ENCODE measurements at regions not wholly inside any gene's neighbourhood (a gene's known extent, or its start where the extent isn't known, plus 50 kb on each side); places are given as distances from the start of the nearest gene placed in this dataset.

GRCh38 chr12:107963635-107964034 lies 165.5 kb upstream of the WSCD2 start:
- no peak for ATAC-seq (ENCODE audit: low read depth)
- intact Hi-C loops (cut with micrococcal nuclease) = no loop called here

GRCh38 chr12:107967170-107967569 lies 161.9 kb upstream of the WSCD2 start:
- intact Hi-C loops (cut with micrococcal nuclease) = no loop called here
- H3K4me3 Mint-ChIP-seq = no peak overlapping the region

More at GRCh38 chr12:107963635-107964034, 165.5 kb upstream of the WSCD2 start:
- H3K79me2 ChIP-seq (ENCODE audit: control insufficient read depth, insufficient read depth, low read length) = no peaks in the 10 kb centered on the region
- peaks cover 18% of the 10 kb centered on the region for H3K27me3 Mint-ChIP-seq
- no peak overlapping the region for H3K27ac ChIP-seq (ENCODE audit: low read length in 2 of 2)
- ChIA-PET POLR2A (no interaction called here), CTCF (no interaction called here)
- peaks cover 0 to 3% (median 0%) of the 10 kb centered on the region in 4 experiments for H3K27me3 ChIP-seq (replicated peaks in 1 of 4; ENCODE audit: control extremely low read depth in 1 of 4, control insufficient read depth in 3 of 4, insufficient read depth in 4 of 4, low read length in 3 of 4)
- no peak overlapping the region for H3K4me2 ChIP-seq (replicated peaks; ENCODE audit: low read depth, low read length, poor library complexity, severe bottlenecking)
- no peak for DNase-seq
- no peak overlapping the region for H3K4me3 ChIP-seq (ENCODE audit: control extremely low read depth in 1 of 5, extremely low read depth in 1 of 5, insufficient read depth in 1 of 5, low read depth in 2 of 5, low read length in 4 of 5)
- TF ChIP-seq EZH2 (IDR thresholded peaks at IDR 0.05; ENCODE audit: borderline replicate concordance, insufficient read depth, low read depth, low read length, poor library complexity, severe bottlenecking) = no peak
- no peak for TF ChIP-seq CTCF (IDR thresholded peaks at IDR 0.05)
- no peaks in the 10 kb centered on the region for H4K20me1 ChIP-seq (ENCODE audit: control insufficient read depth, insufficient read depth, low read length, poor library complexity, severe bottlenecking)
- H2AFZ ChIP-seq (ENCODE audit: insufficient read depth, low read depth, low read length, poor library complexity, severe bottlenecking) = no peak overlapping the region
- no peaks in the 10 kb centered on the region for H3K9me3 Mint-ChIP-seq (ENCODE audit: insufficient read depth)
- H3K4me1 ChIP-seq (ENCODE audit: control insufficient read depth in 2 of 2, insufficient read depth in 2 of 2, low read length in 2 of 2) = no peaks in the 10 kb centered on the region
- H3K4me1 Mint-ChIP-seq = no peaks in the 10 kb centered on the region
- 58% methylated on average over 3 of the region's 6 CpGs for WGBS (ENCODE audit: insufficient coverage)
- H3K4me3 Mint-ChIP-seq = no peak overlapping the region
- H3K36me3 ChIP-seq (replicated peaks in 1 of 2; ENCODE audit: control extremely low read depth in 1 of 2, control insufficient read depth in 1 of 2, extremely low read depth in 1 of 2, insufficient read depth in 2 of 2, low read length in 1 of 2) = no peaks in the 10 kb centered on the region
- no peak overlapping the region for H3K9ac ChIP-seq (ENCODE audit: low read length)
- peaks cover 0 to 2% (median 0%) of the 10 kb centered on the region in 3 donors for H3K9me3 ChIP-seq (ENCODE audit: control extremely low read depth in 1 of 3, control insufficient read depth in 2 of 3, insufficient read depth in 1 of 3, low read length in 2 of 3)
- no peak overlapping the region for H3K27ac Mint-ChIP-seq

More at GRCh38 chr12:107967170-107967569, 161.9 kb upstream of the WSCD2 start:
- 93% methylated on average over 3 of the region's 4 CpGs for WGBS (ENCODE audit: insufficient coverage)
- TF ChIP-seq EZH2 (IDR thresholded peaks at IDR 0.05; ENCODE audit: borderline replicate concordance, insufficient read depth, low read depth, low read length, poor library complexity, severe bottlenecking) (no peak), CTCF (IDR thresholded peaks at IDR 0.05) (no peak)
- Histone ChIP-seq H3K27me3 (replicated peaks in 1 of 4; ENCODE audit: control extremely low read depth in 1 of 4, control insufficient read depth in 3 of 4, insufficient read depth in 4 of 4, low read length in 3 of 4) (peaks cover 0 to 3% (median 0%) of the 10 kb centered on the region in 4 experiments), H3K27ac (ENCODE audit: low read length in 2 of 2) (no peak overlapping the region), H2AFZ (ENCODE audit: insufficient read depth, low read depth, low read length, poor library complexity, severe bottlenecking) (no peak overlapping the region), H3K9ac (ENCODE audit: low read length) (no peak overlapping the region), H3K9me3 (ENCODE audit: control extremely low read depth in 1 of 3, control insufficient read depth in 2 of 3, insufficient read depth in 1 of 3, low read length in 2 of 3) (no peaks in the 10 kb centered on the region), H3K79me2 (ENCODE audit: control insufficient read depth, insufficient read depth, low read length) (no peaks in the 10 kb centered on the region), H3K4me3 (ENCODE audit: control extremely low read depth in 1 of 5, extremely low read depth in 1 of 5, insufficient read depth in 1 of 5, low read depth in 2 of 5, low read length in 4 of 5) (no peak overlapping the region), H3K4me2 (replicated peaks; ENCODE audit: low read depth, low read length, poor library complexity, severe bottlenecking) (no peak overlapping the region), H3K4me1 (ENCODE audit: control insufficient read depth in 2 of 2, insufficient read depth in 2 of 2, low read length in 2 of 2) (no peaks in the 10 kb centered on the region), H3K36me3 (replicated peaks in 1 of 2; ENCODE audit: control extremely low read depth in 1 of 2, control insufficient read depth in 1 of 2, extremely low read depth in 1 of 2, insufficient read depth in 2 of 2, low read length in 1 of 2) (no peaks in the 10 kb centered on the region), H4K20me1 (ENCODE audit: control insufficient read depth, insufficient read depth, low read length, poor library complexity, severe bottlenecking) (no peaks in the 10 kb centered on the region)
- DNase-seq = no peak
- ChIA-PET CTCF (no interaction called here), POLR2A (no interaction called here)
- Mint-ChIP-seq H3K4me1 (no peaks in the 10 kb centered on the region), H3K27ac (no peak overlapping the region), H3K27me3 (peaks cover 27% of the 10 kb centered on the region), H3K9me3 (ENCODE audit: insufficient read depth) (no peaks in the 10 kb centered on the region)
- ATAC-seq (ENCODE audit: low read depth) = no peak
